Adrenal gland (tissue), 5 donors: ENCODE measurements at regions not wholly inside any gene's neighbourhood (a gene's known extent, or its start where the extent isn't known, plus 50 kb on each side); places are given as distances from the start of the nearest gene placed in this dataset.

Experiments used
- CTCF ChIP-seq, 6 experiments: fragments of 450-650 bp in 4 of 6; fragments of 200-600 bp in 2 of 6; sonication (generic) in 1 of 6; IDR thresholded peaks; 1 replicate in 5 of 6; 2 replicates in 1 of 6; pipeline versions ENCODE4 v1.5.1 to v1.8.0; 2016 to 2021; ENCODE audit warnings: antibody characterized with exemption in 6 of 6, mild to moderate bottlenecking in 2 of 6, moderate library complexity in 1 of 6
- POLR2A ChIP-seq, 2 donors: fragments of 450-650 bp; IDR thresholded peaks; one replicate each; pipeline ENCODE4 v1.6.1; 2017; ENCODE audit warnings: antibody characterized with exemption in 2 of 2, mild to moderate bottlenecking in 2 of 2, moderate library complexity in 1 of 2
- donor health status: DM: no; HTN: no; CAD: no.

GRCh38 chr12:124470139-124470538 lies 97.3 kb downstream of the NCOR2 start:
- TF ChIP-seq CTCF (IDR thresholded peaks at IDR 0.05) (no peak), POLR2A (IDR thresholded peaks at IDR 0.05) (no peak)
